Hepatocyte (in vitro differentiated cells): ENCODE measurements at regions not wholly inside any gene's neighbourhood (a gene's known extent, or its start where the extent isn't known, plus 50 kb on each side); places are given as distances from the start of the nearest gene placed in this dataset.

Experiments
- DNase-seq: peaks from one replicate; pipeline ENCODE4 v3.0.0-alpha.2; 2016; ENCODE audit warnings: low spot score
- H2AFZ ChIP-seq: fragments of 200-600 bp; sonication (generic); 2 replicates; pipeline ENCODE4 v1.6.0; 2016; ENCODE audit warnings: antibody characterized with exemption, mild to moderate bottlenecking
- H3K27ac ChIP-seq: fragments of 200-600 bp; sonication (generic); 2 replicates; pipeline ENCODE4 v1.5.1; 2016; ENCODE audit warnings: mild to moderate bottlenecking
- H3K27me3 ChIP-seq: fragments of 200-600 bp; sonication (generic); 2 replicates; pipeline ENCODE4 v1.6.1; 2016
- H3K36me3 ChIP-seq: fragments of 200-600 bp; sonication (generic); replicated peaks from 2 replicates; pipeline ENCODE4 v1.5.1; 2016; ENCODE audit warnings: low read depth; ENCODE audit not compliant: insufficient read depth
- H3K4me1 ChIP-seq: fragments of 200-600 bp; sonication (generic); 2 replicates; pipeline ENCODE4 v1.5.1; 2016; ENCODE audit warnings: mild to moderate bottlenecking, moderate library complexity; ENCODE audit not compliant: insufficient read depth
- H3K4me2 ChIP-seq: fragments of 200-600 bp; sonication (generic); 2 replicates; pipeline ENCODE4 v1.6.0; 2016
- H3K4me3 ChIP-seq: fragments of 200-600 bp; sonication (generic); 2 replicates; pipeline ENCODE4 v1.5.1; 2016; ENCODE audit warnings: mild to moderate bottlenecking
- H3K79me2 ChIP-seq: fragments of 200-600 bp; sonication (generic); 2 replicates; pipeline ENCODE4 v1.6.0; 2017; ENCODE audit warnings: mild to moderate bottlenecking
- H3K9me2 ChIP-seq: fragments of 200-600 bp; sonication (generic); replicated peaks from 2 replicates; pipeline ENCODE4 v1.6.0; 2017; ENCODE audit warnings: mild to moderate bottlenecking; ENCODE audit not compliant: insufficient read depth
- H3K9me3 ChIP-seq: fragments of 200-600 bp; sonication (generic); 2 replicates; pipeline ENCODE4 v1.5.1; 2016; ENCODE audit warnings: low read depth, mild to moderate bottlenecking
- H4K20me1 ChIP-seq: fragments of 200-600 bp; sonication (generic); 2 replicates; pipeline ENCODE4 v1.6.0; 2016; ENCODE audit warnings: mild to moderate bottlenecking; ENCODE audit not compliant: insufficient read depth, poor library complexity, severe bottlenecking
- CTCF ChIP-seq: fragments of 200-600 bp; sonication (generic); IDR thresholded peaks from 2 replicates; pipeline ENCODE4 v1.5.1; 2016; ENCODE audit warnings: antibody characterized with exemption, mild to moderate bottlenecking; ENCODE audit not compliant: poor library complexity
- EZH2 ChIP-seq: fragments of 200-600 bp; sonication (generic); IDR thresholded peaks from 2 replicates; pipeline ENCODE4 v1.6.1; 2016; ENCODE audit warnings: antibody characterized with exemption, mild to moderate bottlenecking, borderline replicate concordance
- EZH2phosphoT487 ChIP-seq: fragments of 200-600 bp; sonication (generic); IDR thresholded peaks from one replicate; pipeline ENCODE4 v1.6.1; 2018; ENCODE audit warnings: antibody characterized with exemption, mild to moderate bottlenecking, low read depth, moderate library complexity; ENCODE audit not compliant: unreplicated experiment, severe bottlenecking
- WGBS: methylation state at CpG from one replicate; pipeline ENCODE4 v1.1.6; 2016; ENCODE audit warnings: low lambda C conversion rate; ENCODE audit errors: missing lambda C conversion rate; 5-methylcytosine and 5-hydroxymethylcytosine counted together

- Histone ChIP-seq H3K9me2 (no peaks in the 10 kb centered on the region), H3K27me3 (no peaks in the 10 kb centered on the region), H3K4me2 (no peak overlapping the region), H3K4me3 (no peak overlapping the region), H3K79me2 (no peaks in the 10 kb centered on the region), H3K4me1 (no peaks in the 10 kb centered on the region), H2AFZ (no peak overlapping the region), H3K9me3 (no peaks in the 10 kb centered on the region), H3K27ac (peak overlapping the region; percentile 85), H4K20me1 (no peaks in the 10 kb centered on the region), H3K36me3 (no peaks in the 10 kb centered on the region)
- WGBS, result 82% methylated on average over 5 of the region's 5 CpGs
- TF ChIP-seq EZH2phosphoT487, result no peak
- DNase-seq, result no peak
These were observed 60.1 kb upstream of the BASP1 start for GRCh38 chr5:17157294-17157693.

- Histone ChIP-seq H3K36me3 (no peaks in the 10 kb centered on the region), H3K9me2 (no peaks in the 10 kb centered on the region), H3K27ac (peak overlapping the region; percentile 85), H4K20me1 (no peaks in the 10 kb centered on the region), H2AFZ (no peak overlapping the region), H3K79me2 (no peaks in the 10 kb centered on the region), H3K4me1 (no peaks in the 10 kb centered on the region), H3K27me3 (no peaks in the 10 kb centered on the region), H3K4me3 (no peak overlapping the region), H3K4me2 (no peak overlapping the region), H3K9me3 (no peaks in the 10 kb centered on the region)
- WGBS, result 83% methylated on average over 7 of the region's 7 CpGs
- DNase-seq, result peak; percentile 74
- no peak for TF ChIP-seq EZH2phosphoT487
- TF ChIP-seq CTCF, result no peak
- no peak for TF ChIP-seq EZH2
These were observed 59.4 kb upstream of the BASP1 start for GRCh38 chr5:17157916-17158529.

GRCh38 chr5:17160756-17161040 lies 56.7 kb upstream of the BASP1 start:
- H3K27ac ChIP-seq, result no peak overlapping the region
- no peak overlapping the region for H3K4me2 ChIP-seq

GRCh38 chr5:17161662-17162061 lies 55.8 kb upstream of the BASP1 start:
- no peak for TF ChIP-seq CTCF
- no peak for TF ChIP-seq EZH2
- no peak for TF ChIP-seq EZH2phosphoT487
- H3K4me1 ChIP-seq, result no peaks in the 10 kb centered on the region
- no peaks in the 10 kb centered on the region for H3K79me2 ChIP-seq
- H3K9me2 ChIP-seq, result no peaks in the 10 kb centered on the region
- no peaks in the 10 kb centered on the region for H3K9me3 ChIP-seq
- WGBS, result 83% methylated on average over 3 of the region's 3 CpGs
- H3K4me3 ChIP-seq, result no peak overlapping the region
- no peak overlapping the region for H3K4me2 ChIP-seq
- no peak overlapping the region for H3K27ac ChIP-seq
- H3K27me3 ChIP-seq, result no peaks in the 10 kb centered on the region
- H3K36me3 ChIP-seq, result no peaks in the 10 kb centered on the region
- DNase-seq, result no peak
- H4K20me1 ChIP-seq, result no peaks in the 10 kb centered on the region
- H2AFZ ChIP-seq, result no peak overlapping the region

More at GRCh38 chr5:17160756-17161040, 56.7 kb upstream of the BASP1 start:
- no peak for TF ChIP-seq EZH2
- no peak overlapping the region for H2AFZ ChIP-seq
- no peaks in the 10 kb centered on the region for H3K79me2 ChIP-seq
- H3K27me3 ChIP-seq, result no peaks in the 10 kb centered on the region
- no peaks in the 10 kb centered on the region for H3K4me1 ChIP-seq
- WGBS, result 86% methylated on average over 2 of the region's 2 CpGs
- no peak overlapping the region for H3K4me3 ChIP-seq
- no peaks in the 10 kb centered on the region for H3K9me3 ChIP-seq
- H3K36me3 ChIP-seq, result no peaks in the 10 kb centered on the region
- H4K20me1 ChIP-seq, result no peaks in the 10 kb centered on the region
- H3K9me2 ChIP-seq, result no peaks in the 10 kb centered on the region
- DNase-seq, result no peak
